ENCODE measurements at regions not wholly inside any gene's neighbourhood (a gene's known extent, or its start where the extent isn't known, plus 50 kb on each side); places are given as distances from the start of the nearest gene placed in this dataset.

DNA sequence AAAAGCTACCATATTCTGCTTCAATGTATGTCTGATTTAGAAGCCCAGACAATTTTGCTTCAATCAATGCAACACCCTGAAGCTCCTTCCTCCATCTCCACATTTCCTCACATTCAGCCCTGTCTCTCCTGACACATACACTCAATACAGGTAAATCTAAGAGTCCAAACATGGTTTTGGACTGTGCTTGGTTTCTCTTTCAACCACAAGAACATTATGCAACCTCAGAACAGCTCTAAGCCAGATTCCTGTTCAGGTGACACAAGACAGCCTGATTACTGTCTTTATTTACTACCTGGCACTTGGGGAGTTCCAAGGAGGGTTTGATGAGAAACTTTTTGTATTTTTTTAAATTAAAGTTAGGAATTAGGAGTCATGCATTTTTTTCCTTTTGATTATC is 307.5 kb upstream of the SLIT2 start:
- FAIRE-seq (no peak), DNase-seq (no peak)
- Histone ChIP-seq H3K9ac (ENCODE audit: low read length in 3 of 3) (no peak overlapping the region), H3K4me1 (ENCODE audit: control insufficient read depth in 2 of 3, insufficient read depth in 2 of 3, low read depth in 1 of 3, low read length in 3 of 3) (no peaks in the 10 kb centered on the region), H3K27ac (ENCODE audit: low read depth in 2 of 2, low read length in 2 of 2) (no peak overlapping the region), H3K4me3 (ENCODE audit: low read length in 3 of 3) (no peak overlapping the region), H3K27me3 (ENCODE audit: control insufficient read depth, insufficient read depth, low read length) (no peaks in the 10 kb centered on the region), H3K9me3 (ENCODE audit: control insufficient read depth in 2 of 3, insufficient read depth in 1 of 3, low read length in 3 of 3) (no peaks in the 10 kb centered on the region), H3K36me3 (ENCODE audit: control insufficient read depth in 2 of 3, insufficient read depth in 3 of 3, low read length in 3 of 3) (no peaks in the 10 kb centered on the region)
- TF ChIP-seq, protein P1, sequence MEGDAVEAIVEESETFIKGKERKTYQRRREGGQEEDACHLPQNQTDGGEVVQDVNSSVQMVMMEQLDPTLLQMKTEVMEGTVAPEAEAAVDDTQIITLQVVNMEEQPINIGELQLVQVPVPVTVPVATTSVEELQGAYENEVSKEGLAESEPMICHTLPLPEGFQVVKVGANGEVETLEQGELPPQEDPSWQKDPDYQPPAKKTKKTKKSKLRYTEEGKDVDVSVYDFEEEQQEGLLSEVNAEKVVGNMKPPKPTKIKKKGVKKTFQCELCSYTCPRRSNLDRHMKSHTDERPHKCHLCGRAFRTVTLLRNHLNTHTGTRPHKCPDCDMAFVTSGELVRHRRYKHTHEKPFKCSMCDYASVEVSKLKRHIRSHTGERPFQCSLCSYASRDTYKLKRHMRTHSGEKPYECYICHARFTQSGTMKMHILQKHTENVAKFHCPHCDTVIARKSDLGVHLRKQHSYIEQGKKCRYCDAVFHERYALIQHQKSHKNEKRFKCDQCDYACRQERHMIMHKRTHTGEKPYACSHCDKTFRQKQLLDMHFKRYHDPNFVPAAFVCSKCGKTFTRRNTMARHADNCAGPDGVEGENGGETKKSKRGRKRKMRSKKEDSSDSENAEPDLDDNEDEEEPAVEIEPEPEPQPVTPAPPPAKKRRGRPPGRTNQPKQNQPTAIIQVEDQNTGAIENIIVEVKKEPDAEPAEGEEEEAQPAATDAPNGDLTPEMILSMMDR (IDR thresholded peaks at IDR 0.05; ENCODE audit: borderline replicate concordance, extremely low read depth, insufficient read depth): no peak
- intact Hi-C loops (cut with DNase I): no loop called here

GRCh38 chr4:19941434-19941833 is 310.3 kb upstream of the SLIT2 start:
- Histone ChIP-seq H3K4me3 (ENCODE audit: low read length in 3 of 3) (no peak overlapping the region), H3K9me3 (ENCODE audit: control insufficient read depth in 2 of 3, insufficient read depth in 1 of 3, low read length in 3 of 3) (no peaks in the 10 kb centered on the region), H3K9ac (ENCODE audit: low read length in 3 of 3) (no peak overlapping the region), H3K27me3 (ENCODE audit: control insufficient read depth, insufficient read depth, low read length) (no peaks in the 10 kb centered on the region), H3K27ac (ENCODE audit: low read depth in 2 of 2, low read length in 2 of 2) (no peak overlapping the region), H3K36me3 (ENCODE audit: control insufficient read depth in 2 of 3, insufficient read depth in 3 of 3, low read length in 3 of 3) (no peaks in the 10 kb centered on the region), H3K4me1 (ENCODE audit: control insufficient read depth in 2 of 3, insufficient read depth in 2 of 3, low read depth in 1 of 3, low read length in 3 of 3) (no peaks in the 10 kb centered on the region)
- DNase-seq (no peak), FAIRE-seq (no peak)
- intact Hi-C loops (cut with DNase I): no loop called here
- TF ChIP-seq, protein P1 (IDR thresholded peaks at IDR 0.05; ENCODE audit: borderline replicate concordance, extremely low read depth, insufficient read depth): no peak

DNA sequence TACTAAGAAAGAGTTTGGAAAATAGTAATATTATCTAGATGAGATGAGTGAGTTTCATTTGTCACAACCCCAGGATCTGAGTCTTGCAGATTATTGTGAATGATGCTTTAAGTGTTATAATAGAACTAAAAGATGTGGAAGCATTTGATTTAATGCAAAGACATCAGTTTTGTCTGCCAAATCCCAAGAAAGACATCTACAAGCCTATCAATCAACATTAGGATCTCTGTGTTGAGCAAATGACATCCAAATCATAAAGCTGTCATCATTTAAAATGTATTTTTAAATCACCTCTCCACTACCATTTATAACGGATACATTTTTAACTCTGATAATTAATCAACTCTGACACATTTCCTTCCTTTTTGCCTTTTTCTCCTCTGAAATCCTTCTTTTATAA is 310.8 kb upstream of the SLIT2 start:
- FAIRE-seq (no peak), DNase-seq (no peak)
- Histone ChIP-seq H3K4me1 (ENCODE audit: control insufficient read depth in 2 of 3, insufficient read depth in 2 of 3, low read depth in 1 of 3, low read length in 3 of 3) (no peaks in the 10 kb centered on the region), H3K9me3 (ENCODE audit: control insufficient read depth in 2 of 3, insufficient read depth in 1 of 3, low read length in 3 of 3) (no peaks in the 10 kb centered on the region), H3K36me3 (ENCODE audit: control insufficient read depth in 2 of 3, insufficient read depth in 3 of 3, low read length in 3 of 3) (no peaks in the 10 kb centered on the region), H3K27ac (ENCODE audit: low read depth in 2 of 2, low read length in 2 of 2) (no peak overlapping the region), H3K4me3 (ENCODE audit: low read length in 3 of 3) (no peak overlapping the region), H3K9ac (ENCODE audit: low read length in 3 of 3) (no peak overlapping the region), H3K27me3 (ENCODE audit: control insufficient read depth, insufficient read depth, low read length) (no peaks in the 10 kb centered on the region)
- intact Hi-C loops (cut with DNase I): no loop called here
- TF ChIP-seq, protein P1 (IDR thresholded peaks at IDR 0.05; ENCODE audit: borderline replicate concordance, extremely low read depth, insufficient read depth): no peak

- H3K9me3 ChIP-seq (ENCODE audit: control insufficient read depth in 2 of 3, insufficient read depth in 1 of 3, low read length in 3 of 3): no peaks in the 10 kb centered on the region
- no peaks in the 10 kb centered on the region for H3K4me1 ChIP-seq (ENCODE audit: control insufficient read depth in 2 of 3, insufficient read depth in 2 of 3, low read depth in 1 of 3, low read length in 3 of 3)
- intact Hi-C loops (cut with DNase I): no loop called here
- TF ChIP-seq, protein P1 (IDR thresholded peaks at IDR 0.05; ENCODE audit: borderline replicate concordance, extremely low read depth, insufficient read depth): no peak
- FAIRE-seq (no peak), DNase-seq (no peak)
- no peaks in the 10 kb centered on the region for H3K36me3 ChIP-seq (ENCODE audit: control insufficient read depth in 2 of 3, insufficient read depth in 3 of 3, low read length in 3 of 3)
- no peak overlapping the region for H3K9ac ChIP-seq (ENCODE audit: low read length in 3 of 3)
- no peak overlapping the region for H3K27ac ChIP-seq (ENCODE audit: low read depth in 2 of 2, low read length in 2 of 2)
- no peaks in the 10 kb centered on the region for H3K27me3 ChIP-seq (ENCODE audit: control insufficient read depth, insufficient read depth, low read length)
- H3K4me3 ChIP-seq (ENCODE audit: low read length in 3 of 3): no peak overlapping the region
Observed at GRCh38 chr4:19936476-19936875, 315.2 kb upstream of the SLIT2 start.

All from kidney (tissue), 13 donors.